Thymus (tissue), 11 donors: ENCODE measurements at regions not wholly inside any gene's neighbourhood (a gene's known extent, or its start where the extent isn't known, plus 50 kb on each side); places are given as distances from the start of the nearest gene placed in this dataset.
"Not testable (repeated sequence)": the region's sequence is repeated elsewhere in the genome, so short reads cannot be mapped to it uniquely, and the experiment has no call there.

Experiments used
- DNase-seq, 9 donors: peaks; one replicate each; pipeline ENCODE4 v3.0.0-alpha.2; 2013; ENCODE audit warnings: low spot score in 9 of 9, low read depth in 6 of 9, missing footprints in 1 of 9
- H3K27ac ChIP-seq, 2 donors: one replicate each; pipeline ENCODE4 v1.5.1; 2013; ENCODE audit warnings: control low read depth in 1 of 2, low read depth in 1 of 2, low read length in 1 of 2, mild to moderate bottlenecking in 1 of 2, moderate library complexity in 1 of 2
- H3K27me3 ChIP-seq, 2 donors: one replicate each; pipeline ENCODE4 v1.5.1; 2013; ENCODE audit warnings: low read length in 1 of 2; ENCODE audit not compliant: control insufficient read depth in 2 of 2, insufficient read depth in 1 of 2
- H3K36me3 ChIP-seq, 2 donors: one replicate each; pipeline ENCODE4 v1.5.1; 2013; ENCODE audit warnings: low read length in 1 of 2, mild to moderate bottlenecking in 1 of 2, moderate library complexity in 1 of 2; ENCODE audit not compliant: control insufficient read depth in 2 of 2, insufficient read depth in 2 of 2
- H3K4me1 ChIP-seq, 2 donors: one replicate each; pipeline ENCODE4 v1.5.1; 2013; ENCODE audit warnings: low read length in 2 of 2; ENCODE audit not compliant: control insufficient read depth in 2 of 2, insufficient read depth in 2 of 2
- H3K4me3 ChIP-seq, 2 donors: one replicate each; pipeline ENCODE4 v1.5.1; 2013; ENCODE audit warnings: low read length in 2 of 2, control low read depth in 1 of 2, mild to moderate bottlenecking in 1 of 2
- H3K9me3 ChIP-seq, 2 donors: one replicate each; pipeline ENCODE4 v1.5.1; 2013; ENCODE audit warnings: low read length in 1 of 2, mild to moderate bottlenecking in 1 of 2; ENCODE audit not compliant: control insufficient read depth in 2 of 2, insufficient read depth in 1 of 2
- WGBS: extraction: QIAGEN DNeasy Blood & Tissue Kit; methylation state at CpG from one replicate; pipeline ENCODE4 v1.1.7; 2013; 5-methylcytosine and 5-hydroxymethylcytosine counted together
- donor health status: healthy.

GRCh38 chrX:115972717-115973116 is 197.8 kb upstream of the AGTR2 start:
- Histone ChIP-seq H3K9me3 (no peaks in the 10 kb centered on the region), H3K36me3 (no peaks in the 10 kb centered on the region), H3K27ac (no peak overlapping the region), H3K4me3 (no peak overlapping the region), H3K27me3 (peaks cover 0 to 14% of the 10 kb centered on the region in 2 donors), H3K4me1 (peaks cover 0 to 2% of the 10 kb centered on the region in 2 donors)
- DNase-seq, result no peak
- 87% methylated on average over 1 of the region's 1 CpG for WGBS

- H3K27me3 ChIP-seq, result no peaks in the 10 kb centered on the region
- DNase-seq, result no peak
- no peaks in the 10 kb centered on the region for H3K4me1 ChIP-seq
- no peak overlapping the region for H3K27ac ChIP-seq
- WGBS, result 87% methylated on average over 2 of the region's 2 CpGs
- H3K9me3 ChIP-seq, result no peaks in the 10 kb centered on the region
- no peak overlapping the region for H3K4me3 ChIP-seq
- H3K36me3 ChIP-seq, result no peaks in the 10 kb centered on the region
Measured at GRCh38 chrX:115978068-115978467, 192.5 kb upstream of the AGTR2 start.

- not testable (repeated sequence) for H3K4me3 ChIP-seq, H3K27me3 ChIP-seq, H3K4me1 ChIP-seq, DNase-seq, H3K27ac ChIP-seq, H3K9me3 ChIP-seq, H3K36me3 ChIP-seq
- WGBS, result 81% methylated on average over 1 of the region's 1 CpG
Measured at GRCh38 chrX:115983148-115983547, 187.4 kb upstream of the AGTR2 start.

- WGBS, result 100% methylated on average over 1 of the region's 1 CpG
- H3K27ac ChIP-seq, H3K4me1 ChIP-seq, H3K36me3 ChIP-seq, DNase-seq, H3K4me3 ChIP-seq, H3K9me3 ChIP-seq, H3K27me3 ChIP-seq: not testable (repeated sequence)
Measured at GRCh38 chrX:115987464-115987863, 183.1 kb upstream of the AGTR2 start.

GRCh38 chrX:115988825-115989224 is 181.7 kb upstream of the AGTR2 start:
- WGBS, result 33% methylated on average over 3 of the region's 3 CpGs

GRCh38 chrX:115989686-115990085 is 180.9 kb upstream of the AGTR2 start:
- Histone ChIP-seq H3K4me3 (no peak overlapping the region), H3K9me3 (no peaks in the 10 kb centered on the region), H3K4me1 (no peaks in the 10 kb centered on the region), H3K27ac (no peak overlapping the region), H3K27me3 (no peaks in the 10 kb centered on the region), H3K36me3 (no peaks in the 10 kb centered on the region)
- no peak for DNase-seq
- WGBS, result 65% methylated on average over 1 of the region's 1 CpG

More at GRCh38 chrX:115988825-115989224, 181.7 kb upstream of the AGTR2 start:
- Histone ChIP-seq H3K36me3 (no peaks in the 10 kb centered on the region), H3K4me1 (no peaks in the 10 kb centered on the region), H3K4me3 (no peak overlapping the region), H3K9me3 (no peaks in the 10 kb centered on the region), H3K27ac (no peak overlapping the region), H3K27me3 (no peaks in the 10 kb centered on the region)
- no peak for DNase-seq

- Histone ChIP-seq H3K4me3 (no peak overlapping the region), H3K36me3 (no peaks in the 10 kb centered on the region), H3K4me1 (no peaks in the 10 kb centered on the region), H3K27me3 (peaks cover 0 to 2% of the 10 kb centered on the region in 2 donors), H3K9me3 (no peaks in the 10 kb centered on the region), H3K27ac (no peak overlapping the region)
- peak in 1 of 9 donors; percentile 7 for DNase-seq
- 96% methylated on average over 1 of the region's 1 CpG for WGBS
Measured at GRCh38 chrX:116009346-116009745, 161.2 kb upstream of the AGTR2 start.

GRCh38 chrX:116009861-116010710 is 160.5 kb upstream of the AGTR2 start:
- Histone ChIP-seq H3K9me3 (no peaks in the 10 kb centered on the region), H3K4me3 (no peak overlapping the region), H3K27me3 (peaks cover 0 to 2% of the 10 kb centered on the region in 2 donors), H3K36me3 (no peaks in the 10 kb centered on the region), H3K4me1 (no peaks in the 10 kb centered on the region), H3K27ac (no peak overlapping the region)
- peak in 1 of 9 donors; percentile 38 for DNase-seq
- WGBS, result 1% methylated on average over 8 of the region's 8 CpGs

- DNase-seq, result no peak
- H3K27ac ChIP-seq, result no peak overlapping the region
Measured at GRCh38 chrX:116010939-116011338, 159.6 kb upstream of the AGTR2 start.

More at GRCh38 chrX:116010939-116011338, 159.6 kb upstream of the AGTR2 start:
- Histone ChIP-seq H3K4me1 (no peaks in the 10 kb centered on the region), H3K36me3 (no peaks in the 10 kb centered on the region), H3K27me3 (peaks cover 0 to 2% of the 10 kb centered on the region in 2 donors), H3K4me3 (no peak overlapping the region), H3K9me3 (no peaks in the 10 kb centered on the region)
- 95% methylated on average over 5 of the region's 5 CpGs for WGBS
